Parathyroid adenoma (tissue), 2 donors: ENCODE measurements at regions not wholly inside any gene's neighbourhood (a gene's known extent, or its start where the extent isn't known, plus 50 kb on each side); places are given as distances from the start of the nearest gene placed in this dataset.

Source experiments
- H2AFZ ChIP-seq: fragments of 300-600 bp; sonication (generic); one replicate; pipeline ENCODE4 v1.7.0; 2017; ENCODE audit warnings: antibody characterized with exemption, mild to moderate bottlenecking
- H3K27ac ChIP-seq: fragments of 300-600 bp; sonication (generic); one replicate; pipeline ENCODE4 v1.7.0; 2017
- H3K27me3 ChIP-seq: fragments of 300-600 bp; sonication (generic); one replicate; pipeline ENCODE4 v1.7.0; 2017; ENCODE audit warnings: low read length; ENCODE audit not compliant: control insufficient read depth, insufficient read depth
- H3K36me3 ChIP-seq: fragments of 300-600 bp; sonication (generic); one replicate; pipeline ENCODE4 v1.7.0; 2017; ENCODE audit warnings: low read length; ENCODE audit not compliant: control insufficient read depth, insufficient read depth
- H3K4me1 ChIP-seq: fragments of 300-600 bp; sonication (generic); one replicate; pipeline ENCODE4 v1.7.0; 2017; ENCODE audit warnings: control low read depth
- H3K4me2 ChIP-seq: fragments of 300-600 bp; sonication (generic); one replicate; pipeline ENCODE4 v1.7.0; 2017; ENCODE audit warnings: low read length
- H3K4me3 ChIP-seq: fragments of 300-600 bp; sonication (generic); one replicate; pipeline ENCODE4 v1.7.0; 2017; ENCODE audit warnings: low read depth, low read length
- H3K79me2 ChIP-seq: fragments of 300-600 bp; sonication (generic); one replicate; pipeline ENCODE4 v1.7.0; 2017; ENCODE audit warnings: control low read depth
- H3K9ac ChIP-seq: fragments of 300-600 bp; sonication (generic); one replicate; pipeline ENCODE4 v1.7.0; 2017; ENCODE audit warnings: mild to moderate bottlenecking
- H3K9me3 ChIP-seq: fragments of 300-600 bp; sonication (generic); one replicate; pipeline ENCODE4 v1.7.0; 2017; ENCODE audit warnings: low read length; ENCODE audit not compliant: control insufficient read depth
- CTCF ChIP-seq: fragments of 300-600 bp; sonication (generic); IDR thresholded peaks from one replicate; pipeline ENCODE4 v1.7.0; 2017; ENCODE audit warnings: antibody characterized with exemption, mild to moderate bottlenecking
- donor health status: primary hyperparathyroidism.

- Histone ChIP-seq H3K27me3 (no peaks in the 10 kb centered on the region), H3K4me1 (peaks cover 9% of the 10 kb centered on the region), H3K4me2 (peak overlapping the region; percentile 9), H3K4me3 (no peak overlapping the region), H3K9me3 (no peaks in the 10 kb centered on the region), H2AFZ (peak overlapping the region; percentile 28), H3K27ac (no peak overlapping the region), H3K79me2 (peaks cover 11% of the 10 kb centered on the region), H3K36me3 (no peaks in the 10 kb centered on the region), H3K9ac (no peak overlapping the region)
- TF ChIP-seq CTCF = no peak
Measured at GRCh38 chr11:122202161-122202950, 86.3 kb upstream of the BLID start.

GRCh38 chr11:122201106-122201505 is 85.1 kb upstream of the BLID start:
- Histone ChIP-seq H3K27me3 (no peaks in the 10 kb centered on the region), H3K9me3 (no peaks in the 10 kb centered on the region), H3K27ac (no peak overlapping the region), H3K9ac (no peak overlapping the region), H3K79me2 (peaks cover 11% of the 10 kb centered on the region), H2AFZ (no peak overlapping the region), H3K36me3 (no peaks in the 10 kb centered on the region), H3K4me2 (no peak overlapping the region), H3K4me3 (no peak overlapping the region), H3K4me1 (peaks cover 9% of the 10 kb centered on the region)
- TF ChIP-seq CTCF = no peak

- no peaks in the 10 kb centered on the region for H3K36me3 ChIP-seq
- TF ChIP-seq CTCF = no peak
- no peak overlapping the region for H3K4me2 ChIP-seq
- no peaks in the 10 kb centered on the region for H3K27me3 ChIP-seq
- H3K4me1 ChIP-seq = peaks cover 2% of the 10 kb centered on the region
- no peak overlapping the region for H3K4me3 ChIP-seq
- H3K9ac ChIP-seq = no peak overlapping the region
- H3K79me2 ChIP-seq = peaks cover 11% of the 10 kb centered on the region
- H3K27ac ChIP-seq = no peak overlapping the region
- H3K9me3 ChIP-seq = no peaks in the 10 kb centered on the region
- no peak overlapping the region for H2AFZ ChIP-seq
Measured at GRCh38 chr11:122199661-122200060, 83.6 kb upstream of the BLID start.

- Histone ChIP-seq H3K27me3 (no peaks in the 10 kb centered on the region), H2AFZ (no peak overlapping the region), H3K4me1 (peaks cover 2% of the 10 kb centered on the region), H3K4me3 (no peak overlapping the region), H3K79me2 (peaks cover 11% of the 10 kb centered on the region), H3K27ac (no peak overlapping the region), H3K4me2 (no peak overlapping the region), H3K9me3 (no peaks in the 10 kb centered on the region), H3K36me3 (no peaks in the 10 kb centered on the region), H3K9ac (no peak overlapping the region)
- no peak for TF ChIP-seq CTCF
Measured at GRCh38 chr11:122198291-122198983, 82.4 kb upstream of the BLID start.
